MM.1S (cell line): ENCODE measurements at regions not wholly inside any gene's neighbourhood (a gene's known extent, or its start where the extent isn't known, plus 50 kb on each side); places are given as distances from the start of the nearest gene placed in this dataset.

ENCODE experiments used
- CTCF ChIP-seq: fragments of 300-600 bp; sonication (generic); IDR thresholded peaks from 2 replicates; pipeline ENCODE4 v1.5.1; 2016; ENCODE audit warnings: antibody characterized with exemption, low read length, mixed read lengths
- EZH2 ChIP-seq: fragments of 300-600 bp; sonication (generic); optimal IDR thresholded peaks from 2 replicates; pipeline ENCODE3; 2017; ENCODE audit warnings: low read depth, mild to moderate bottlenecking, antibody characterized with exemption, low read length, mixed read lengths
- EZH2phosphoT487 ChIP-seq: fragments of 300-600 bp; sonication (generic); IDR thresholded peaks from 2 replicates; pipeline ENCODE4 v1.6.1; 2018; ENCODE audit warnings: antibody characterized with exemption, low read length

- TF ChIP-seq CTCF (no peak), EZH2phosphoT487 (no peak), EZH2 (no peak)
These were observed 365.9 kb upstream of the GALNT5 start for GRCh38 chr2:156891609-156892008.
